Fibroblast of skin of right biceps (primary cell): ENCODE measurements at regions not wholly inside any gene's neighbourhood (a gene's known extent, or its start where the extent isn't known, plus 50 kb on each side); places are given as distances from the start of the nearest gene placed in this dataset.
A peak's percentile ranks its signal among the peaks of the same experiment; 100 is the strongest.
"Not testable (repeated sequence)": the region's sequence is repeated elsewhere in the genome, so short reads cannot be mapped to it uniquely, and the experiment has no call there.

Experiments used
- DNase-seq: peaks from one replicate; pipeline ENCODE4 v3.0.0-alpha.2; 2013

DNA sequence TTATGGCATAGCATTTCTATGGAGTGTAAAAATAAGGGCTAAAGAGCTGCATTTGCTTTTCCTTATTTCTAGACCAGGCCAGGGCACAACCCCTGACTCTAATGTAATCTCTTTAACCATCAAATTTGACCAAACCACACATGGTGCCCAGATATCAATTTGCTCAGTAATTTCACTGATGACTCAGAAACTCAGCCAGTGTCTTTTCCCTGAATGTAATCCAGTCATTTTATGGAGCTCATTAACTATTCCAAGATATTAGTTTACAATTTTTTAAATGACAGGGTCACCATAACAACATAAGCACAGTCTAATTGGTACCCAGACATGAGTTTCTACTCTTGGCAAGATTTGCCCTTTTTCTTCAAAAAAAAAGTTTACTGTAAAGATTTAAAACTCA, 270.8 kb upstream of the AGAP1 start:
- DNase-seq: no peak

DNA sequence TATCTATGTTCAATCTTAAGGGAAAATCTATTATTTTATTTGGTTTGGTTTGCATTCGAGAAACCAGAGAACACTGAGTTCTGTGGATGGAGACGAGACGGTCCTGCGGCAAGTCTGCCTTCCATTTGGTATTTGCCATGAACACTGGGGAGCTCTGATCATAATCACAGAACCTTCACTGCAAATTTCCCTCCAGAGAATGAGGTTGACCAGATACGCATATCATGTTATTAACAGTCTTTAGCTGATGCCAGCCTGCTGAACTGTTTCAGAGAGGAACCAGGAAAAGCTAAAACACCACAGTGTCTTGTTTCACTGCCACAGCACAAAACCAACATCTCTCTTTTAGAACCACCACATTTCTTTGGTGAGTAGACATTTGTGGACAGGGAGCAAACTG, 269.4 kb upstream of the AGAP1 start:
- no peak for DNase-seq

DNA sequence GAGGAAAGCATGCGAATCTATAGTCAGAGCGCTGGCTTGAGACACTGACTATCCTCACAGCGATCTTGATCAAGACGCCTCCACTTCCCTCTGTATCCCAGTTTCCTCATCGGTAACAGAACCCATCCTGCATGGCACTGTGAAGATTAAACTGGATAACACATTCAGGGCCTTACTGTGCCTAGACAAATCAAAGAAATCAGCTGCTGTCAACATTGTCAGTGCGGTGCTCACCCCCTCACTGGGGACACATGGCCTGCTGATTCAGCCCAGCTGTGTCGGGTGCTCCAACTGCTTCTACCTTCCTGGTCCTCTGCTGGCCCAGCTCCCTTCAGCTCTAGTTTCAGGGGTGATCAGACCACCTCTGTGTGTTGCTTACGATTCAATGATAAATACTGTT, 268.6 kb upstream of the AGAP1 start:
- no peak for DNase-seq

DNA sequence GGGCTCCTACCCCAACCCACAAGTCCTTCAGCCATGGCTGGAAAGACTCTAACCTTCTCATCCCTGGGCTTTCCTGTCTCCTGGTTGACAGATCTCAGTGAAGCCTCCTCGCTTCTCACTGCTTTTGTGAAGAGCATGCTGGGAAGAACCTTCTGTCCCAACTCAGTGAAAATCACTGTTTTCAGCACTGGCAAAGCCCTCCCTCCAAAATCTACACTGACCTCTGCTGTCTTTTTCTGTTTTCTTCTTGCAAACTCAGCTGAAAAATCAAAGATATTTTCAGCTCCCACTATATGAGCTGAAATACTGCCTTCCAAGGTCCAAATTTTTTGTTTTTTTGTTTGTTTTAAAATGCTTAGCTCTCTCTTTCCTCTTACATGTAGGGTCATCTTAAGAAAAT, 266.3 kb upstream of the AGAP1 start:
- no peak for DNase-seq

DNA sequence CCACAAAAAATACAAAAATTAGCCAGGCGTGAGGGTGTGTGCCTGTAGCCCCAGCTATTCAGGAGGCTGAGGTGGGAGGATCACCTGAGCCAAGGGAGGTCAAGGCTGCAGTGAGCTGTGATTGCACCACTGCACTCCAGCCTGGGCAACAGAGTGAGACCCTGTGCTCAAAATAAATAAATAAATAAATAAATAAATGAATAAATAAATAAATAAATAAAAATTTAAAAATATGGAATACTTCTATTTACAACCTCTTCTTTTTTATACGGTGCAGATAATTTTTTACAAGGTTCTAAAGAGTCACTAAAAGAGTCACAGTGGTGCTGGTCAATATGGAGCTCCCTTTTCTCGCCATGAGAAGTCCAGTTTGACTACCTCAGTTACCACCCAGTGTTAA, 265.4 kb upstream of the AGAP1 start:
- not testable (repeated sequence) for DNase-seq

DNA sequence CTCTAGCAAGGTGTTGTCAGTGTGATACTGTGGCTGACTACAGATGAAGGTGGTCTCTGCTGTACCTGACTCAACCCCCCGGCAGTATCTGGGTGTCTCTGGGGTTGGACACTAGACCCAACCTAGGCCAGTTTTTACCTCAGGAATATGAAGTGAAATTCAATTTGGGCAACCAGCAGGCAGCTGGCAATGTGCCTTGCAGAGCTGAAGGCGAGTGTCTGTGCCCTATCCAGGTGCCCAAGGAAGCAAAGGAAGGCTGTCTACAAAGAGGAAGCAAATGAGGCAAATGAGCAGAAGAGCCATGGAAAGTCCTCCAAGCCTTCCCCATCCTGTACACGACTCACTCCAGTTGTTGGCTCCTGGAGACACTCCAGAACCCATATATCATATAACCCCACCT, 264.6 kb upstream of the AGAP1 start:
- no peak for DNase-seq

DNA sequence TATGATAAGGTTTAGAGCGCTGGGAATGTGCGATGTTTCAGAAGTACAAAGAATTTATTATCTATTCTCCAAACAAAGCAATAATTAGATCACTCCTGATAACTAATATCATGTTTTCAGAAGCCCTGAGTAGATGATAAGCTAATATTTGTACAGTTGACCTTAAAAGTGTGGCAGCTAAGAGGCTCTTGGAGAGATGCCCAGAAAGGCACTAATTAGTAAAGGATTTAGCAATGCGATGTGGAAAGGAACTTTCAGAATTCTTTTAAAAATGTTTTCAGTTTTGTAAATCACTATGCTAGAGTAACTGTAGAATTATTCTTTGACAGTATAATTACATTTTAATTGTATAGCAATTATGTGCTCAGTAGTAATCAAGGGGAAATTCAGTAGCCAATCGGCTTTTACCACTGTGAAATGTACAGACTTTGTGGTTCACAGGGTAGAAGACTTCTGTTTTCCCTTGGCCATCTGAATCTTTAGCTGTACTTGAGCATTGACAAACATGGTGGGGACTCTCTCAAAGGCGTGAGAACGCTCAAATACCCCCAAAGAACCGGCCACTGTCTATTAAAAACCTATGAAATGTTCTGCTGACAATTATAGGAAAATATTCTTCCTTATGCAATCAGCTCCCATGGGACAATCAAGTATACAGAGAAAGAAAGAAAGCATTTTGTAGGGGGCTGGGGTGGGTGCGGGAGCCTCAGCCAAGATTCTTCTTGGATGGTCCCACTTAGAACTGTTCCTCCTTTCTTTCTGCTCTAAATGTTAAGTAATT, 262.8 kb upstream of the AGAP1 start:
- DNase-seq: peak; percentile 69

DNA sequence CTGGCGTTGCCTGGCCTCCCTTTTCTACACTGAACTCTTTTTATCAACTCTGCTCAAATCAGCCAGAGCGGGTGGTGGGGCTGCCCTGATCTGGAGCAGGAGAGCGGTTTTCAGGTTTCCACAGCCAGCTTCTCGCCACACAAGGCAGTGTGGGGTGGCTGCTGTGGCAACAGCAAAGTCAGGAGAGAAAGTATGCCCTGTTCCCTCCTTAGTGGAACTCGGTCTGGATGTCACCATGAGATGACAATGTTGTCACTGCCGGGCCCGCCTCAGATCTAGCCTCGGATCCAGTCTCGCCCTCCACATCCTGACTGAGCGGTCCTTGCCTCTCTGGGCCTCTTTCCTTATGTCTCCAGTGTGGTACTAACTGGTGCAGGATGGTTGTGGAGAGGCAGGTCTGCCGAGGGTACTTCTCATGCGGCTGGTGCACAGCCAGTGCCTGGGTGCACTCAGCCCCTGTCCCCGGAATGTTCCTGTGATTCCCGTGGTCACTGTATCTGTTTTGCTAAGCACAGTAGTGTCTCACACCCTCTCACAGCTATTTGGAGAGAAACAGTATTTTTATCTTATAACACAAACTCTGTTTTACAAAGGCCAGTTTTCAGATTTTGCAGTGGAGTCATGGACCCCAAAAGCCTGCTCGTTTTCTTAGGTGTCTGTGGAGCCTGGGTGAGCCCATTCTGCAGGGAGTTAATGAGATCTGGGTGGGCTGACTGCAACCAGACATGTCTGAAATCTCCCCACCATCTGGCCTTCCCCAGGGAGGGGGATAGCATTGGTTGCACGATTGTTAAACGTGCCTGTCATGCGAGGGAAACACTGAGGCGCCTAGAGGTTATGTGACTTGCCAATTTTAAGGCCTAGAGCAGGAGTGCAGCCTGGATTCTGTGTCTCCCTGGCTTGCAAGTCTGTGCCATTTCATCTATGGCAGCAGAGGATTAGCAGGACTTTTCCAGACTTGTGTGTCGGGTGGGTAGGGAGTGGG, 261.1 kb upstream of the AGAP1 start:
- no peak for DNase-seq

DNA sequence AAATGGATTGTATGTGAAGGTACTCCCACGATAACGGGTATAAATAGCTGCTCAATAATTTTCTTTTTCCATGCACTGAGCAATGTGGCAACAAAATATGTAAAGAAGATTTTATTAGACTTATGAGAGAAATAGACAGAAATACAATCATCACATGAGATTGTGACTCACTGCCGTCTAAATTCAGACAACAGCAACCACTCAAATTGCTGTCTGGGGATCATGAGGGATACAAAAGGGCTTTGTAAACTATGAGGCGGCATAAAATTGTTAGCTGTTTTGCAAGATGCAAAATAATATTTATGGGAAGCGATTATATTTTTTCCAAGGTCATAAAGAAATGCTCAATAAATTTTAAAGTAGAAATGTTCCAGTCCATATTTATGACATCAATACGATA, 259.1 kb upstream of the AGAP1 start:
- DNase-seq: peak; percentile 42

DNA sequence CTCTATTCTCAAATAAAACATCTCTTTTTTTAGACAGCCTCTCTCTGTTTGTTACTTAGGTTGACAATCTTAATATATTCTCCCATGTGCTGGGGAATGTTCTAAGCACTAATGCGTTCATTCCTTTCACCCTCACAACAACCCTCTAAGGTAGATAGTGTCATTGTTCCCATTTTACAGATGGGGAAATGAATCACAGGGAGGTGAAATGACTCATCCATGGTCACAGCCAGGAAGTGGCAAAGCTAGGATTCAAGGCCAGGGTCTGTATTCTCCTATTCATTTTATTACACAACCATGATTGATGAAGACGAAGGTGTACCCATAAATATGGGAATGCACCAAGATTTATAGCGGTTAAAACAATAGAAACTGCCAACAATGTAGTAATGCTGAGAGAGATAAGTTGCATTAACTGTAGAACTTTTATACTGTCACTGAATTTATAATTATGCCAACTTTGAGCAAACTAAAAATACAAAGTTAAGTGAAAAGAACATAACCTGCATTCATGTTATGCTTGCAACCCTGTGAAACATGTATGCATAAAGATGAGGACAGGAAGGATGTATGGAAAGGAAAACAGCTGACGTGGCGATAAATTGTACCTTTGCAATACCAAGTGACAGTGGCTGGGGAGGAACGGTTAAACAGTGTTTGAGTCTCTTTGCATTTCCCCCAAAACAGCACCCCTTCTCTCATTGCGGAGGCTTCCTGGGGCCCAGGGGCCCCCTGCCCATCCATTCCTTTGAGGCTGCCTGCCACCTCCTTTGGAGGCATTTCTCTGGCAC, 257.7 kb upstream of the AGAP1 start:
- DNase-seq: no peak

DNA sequence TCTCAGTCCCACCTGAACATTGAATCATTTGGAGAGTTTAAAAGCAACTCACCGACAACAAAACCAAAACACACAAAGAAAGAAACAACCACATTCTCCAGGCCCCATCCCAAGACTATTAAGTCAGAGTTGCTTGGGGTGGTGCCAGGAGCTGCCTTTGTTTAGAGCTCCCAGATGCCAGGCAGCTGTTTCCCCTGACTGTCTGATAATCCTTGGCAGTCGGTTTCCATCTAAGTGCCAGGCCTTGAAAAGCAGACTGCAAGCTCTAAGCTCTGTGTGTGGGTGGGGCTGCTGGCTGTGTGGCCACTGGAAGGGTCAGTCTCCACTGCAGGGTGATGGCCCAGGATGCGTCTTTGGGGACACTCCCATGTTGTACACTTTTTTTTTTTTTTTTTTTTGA, 255.3 kb upstream of the AGAP1 start:
- DNase-seq: peak; percentile 17

DNA sequence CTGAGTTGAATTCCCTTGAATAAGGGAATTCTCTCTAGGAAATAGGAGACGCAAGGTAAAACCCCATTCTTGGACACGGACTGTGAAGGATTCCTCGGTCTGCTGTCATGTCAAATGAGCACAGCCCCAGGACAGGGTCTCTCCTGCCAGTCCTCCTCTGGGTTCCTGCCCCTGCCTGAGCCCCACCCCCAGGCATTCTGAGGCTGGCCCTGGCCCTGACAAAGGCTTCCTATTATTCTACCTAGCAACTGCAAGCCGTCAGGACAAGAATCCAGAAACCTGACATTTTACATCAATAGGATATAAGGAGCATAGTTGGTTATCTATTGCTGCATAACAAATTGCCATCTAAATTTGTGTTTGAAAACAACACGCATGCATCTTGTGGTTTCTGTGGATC, 253.3 kb upstream of the AGAP1 start:
- no peak for DNase-seq

DNA sequence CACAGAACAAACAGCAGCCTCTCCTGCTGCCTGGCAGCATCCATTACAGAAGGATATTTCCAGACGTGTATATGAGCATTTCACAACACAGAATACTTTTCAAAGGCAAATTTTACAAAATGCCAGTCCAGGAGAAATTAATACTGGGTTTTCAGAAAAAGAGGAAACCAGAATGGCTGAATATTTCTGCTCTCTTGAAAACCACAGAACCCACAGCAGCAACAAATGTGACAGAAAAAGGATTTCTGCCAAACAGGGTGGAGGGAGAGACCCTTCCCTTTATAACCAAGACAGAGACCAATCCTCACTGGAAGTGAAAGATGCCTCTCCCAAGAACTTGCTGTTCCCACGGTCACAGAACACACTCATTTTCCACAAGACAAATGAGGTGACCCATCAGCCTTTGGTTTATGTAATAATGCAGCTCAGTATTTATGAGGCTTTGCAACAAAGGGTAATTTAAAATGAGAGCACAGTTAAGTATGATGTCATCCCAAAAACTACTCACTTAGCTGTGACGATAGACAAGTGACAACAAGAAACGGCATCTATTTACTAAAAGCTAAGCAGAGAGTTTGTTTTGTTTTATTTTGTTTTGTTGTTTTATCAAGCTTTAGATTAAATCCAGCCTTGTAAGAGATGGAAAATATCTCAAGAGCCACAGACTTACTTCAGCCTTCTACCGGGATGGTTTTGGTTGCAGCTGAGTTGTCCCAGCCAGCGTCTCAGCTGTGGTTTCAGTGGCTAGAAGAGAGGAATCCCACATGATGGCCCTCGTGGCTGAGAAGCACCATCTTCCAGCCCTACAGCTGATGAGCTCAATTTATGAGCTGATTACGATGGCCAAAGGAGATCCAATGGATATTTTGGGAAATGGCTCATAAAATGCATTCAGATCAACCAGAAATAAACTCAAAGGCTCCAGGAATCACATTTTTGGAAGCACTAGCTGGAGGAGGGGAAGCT, 249.3 kb upstream of the AGAP1 start:
- peak; percentile 64 for DNase-seq

DNA sequence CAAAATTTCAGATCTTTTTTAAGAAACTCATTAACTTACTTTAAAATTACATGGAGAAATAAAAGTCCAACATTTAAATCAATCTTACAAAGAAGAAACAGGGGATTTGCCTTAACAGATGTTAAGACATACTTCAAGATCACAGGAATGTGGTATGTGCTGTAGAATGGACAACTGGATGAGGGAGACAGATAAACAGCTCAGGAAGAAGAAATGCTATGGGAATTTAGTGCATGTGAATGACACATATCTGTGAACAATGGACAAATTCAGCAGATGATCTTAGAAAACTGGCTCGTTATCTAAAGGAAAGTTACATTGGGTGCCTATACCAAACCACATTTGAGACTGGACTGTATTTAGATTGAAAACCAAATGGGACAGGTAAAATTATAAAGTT, 246.8 kb upstream of the AGAP1 start:
- no peak for DNase-seq

DNA sequence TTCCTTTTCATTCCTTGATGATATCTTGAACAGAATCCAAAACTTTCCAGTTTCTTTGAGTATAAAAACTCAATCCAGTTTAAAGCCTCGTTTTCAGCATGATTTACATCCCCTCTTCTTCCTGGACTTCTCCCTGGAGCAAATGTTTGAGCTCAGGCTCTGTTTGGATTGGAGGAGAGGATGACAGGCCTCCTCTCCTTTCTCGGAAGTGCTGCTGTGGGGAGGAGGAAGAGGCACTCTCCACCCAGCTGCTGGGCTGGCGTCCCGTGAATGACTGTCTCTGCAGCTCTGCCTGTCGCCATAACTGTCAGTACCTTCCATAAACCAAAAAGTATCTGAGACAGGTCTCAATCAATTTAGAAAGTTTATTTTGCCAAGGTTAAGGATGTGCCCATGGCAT, 238.2 kb upstream of the AGAP1 start:
- DNase-seq: peak; percentile 33

DNA sequence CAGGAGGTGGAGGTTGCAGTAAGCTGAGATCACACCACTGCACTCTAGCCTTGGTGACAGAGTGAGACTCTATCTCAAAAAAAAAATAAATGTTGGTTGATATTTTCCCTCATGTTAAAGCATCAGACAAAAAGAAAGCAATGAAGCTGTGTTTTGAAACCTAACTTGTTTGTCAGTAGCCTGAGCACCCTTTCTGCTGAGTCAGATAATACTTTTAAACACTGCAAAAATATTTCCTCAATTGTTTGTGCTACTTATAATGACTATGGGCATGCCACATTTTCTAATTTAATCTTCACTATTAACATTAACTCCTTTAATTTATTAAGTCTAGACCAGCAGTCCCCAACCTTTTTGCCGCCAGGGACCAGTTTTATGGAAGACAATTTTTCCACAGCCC, 236.3 kb upstream of the AGAP1 start:
- no peak for DNase-seq

DNA sequence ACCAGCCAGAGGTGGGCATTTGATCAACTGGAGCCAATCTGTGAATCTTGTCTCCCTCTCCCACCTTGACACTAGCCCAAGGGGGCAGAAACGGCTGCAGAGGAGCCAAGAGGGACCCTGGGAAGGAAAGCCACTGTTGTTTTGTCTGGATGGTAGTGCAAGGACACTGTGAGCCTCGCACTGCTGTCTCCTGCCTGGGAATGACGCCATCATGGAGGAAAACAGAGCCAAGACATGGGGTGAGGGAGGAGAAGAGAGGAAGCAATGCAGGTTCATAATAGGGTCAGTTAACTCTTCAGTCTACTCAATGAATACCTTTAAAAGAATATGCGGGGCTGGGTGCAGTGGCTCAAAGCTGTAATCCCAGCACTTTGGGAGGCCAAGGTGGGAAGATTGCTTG, 231.1 kb upstream of the AGAP1 start:
- no peak for DNase-seq

DNA sequence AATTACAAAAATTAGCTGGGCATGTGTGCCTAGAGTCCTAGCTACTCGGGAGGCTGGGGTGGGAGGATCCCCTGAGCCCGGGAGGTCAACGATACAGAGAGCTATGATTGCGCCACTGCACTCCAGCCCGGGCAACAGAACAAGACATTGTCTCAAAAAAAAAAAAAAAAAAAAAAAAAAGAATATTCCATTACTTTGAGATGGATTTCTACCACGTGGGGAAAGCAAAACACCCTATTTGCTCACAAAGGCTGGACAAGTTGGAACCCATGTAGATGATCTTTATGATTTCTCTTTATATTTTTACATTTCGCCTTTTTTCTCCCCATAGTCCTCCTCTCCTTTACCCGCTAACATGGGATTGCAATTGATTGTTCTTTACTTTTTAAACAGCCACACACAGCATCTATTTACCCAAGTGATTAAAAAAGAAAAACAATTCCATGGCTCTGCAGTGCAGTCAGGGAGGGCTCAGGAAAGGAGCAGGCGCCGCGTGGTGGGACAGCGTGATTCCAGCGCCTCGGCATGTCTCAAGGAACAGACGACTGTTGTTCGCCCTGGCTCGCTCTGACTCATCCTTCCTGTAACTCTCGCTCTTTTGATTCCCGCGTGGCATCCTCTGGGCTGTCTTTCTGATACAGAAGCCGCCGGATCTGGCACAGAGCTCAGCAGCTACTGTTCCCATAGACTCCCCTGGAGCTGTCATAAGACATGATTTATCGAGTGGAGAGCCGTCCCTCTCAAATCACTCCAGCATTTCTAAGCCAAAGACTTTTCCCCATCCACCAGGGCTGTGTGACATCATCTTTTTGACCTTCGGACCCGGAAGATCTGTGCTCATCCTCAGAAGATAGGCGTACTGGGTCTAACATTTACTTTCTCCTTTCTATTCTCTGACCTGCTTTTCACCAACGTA, 230.4 kb upstream of the AGAP1 start:
- DNase-seq: peak; percentile 93

DNA sequence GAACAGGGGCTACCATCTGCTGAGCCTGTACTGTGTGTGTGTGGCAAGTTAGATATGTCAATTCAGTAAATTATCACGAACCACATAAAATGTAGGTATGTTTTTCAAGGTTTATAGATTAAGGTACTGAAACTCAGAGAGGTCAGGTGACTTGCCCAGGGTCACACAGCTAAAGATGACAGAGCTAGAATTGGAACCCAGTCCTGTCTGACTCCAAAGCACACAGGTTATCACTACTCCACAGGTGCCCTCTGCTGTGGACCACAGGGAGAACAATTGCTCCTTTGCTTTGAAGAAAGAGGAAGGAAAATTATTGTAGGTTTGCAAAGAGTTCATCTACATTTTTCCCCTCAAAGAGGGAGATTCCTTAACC, 229.7 kb upstream of the AGAP1 start:
- no peak for DNase-seq

DNA sequence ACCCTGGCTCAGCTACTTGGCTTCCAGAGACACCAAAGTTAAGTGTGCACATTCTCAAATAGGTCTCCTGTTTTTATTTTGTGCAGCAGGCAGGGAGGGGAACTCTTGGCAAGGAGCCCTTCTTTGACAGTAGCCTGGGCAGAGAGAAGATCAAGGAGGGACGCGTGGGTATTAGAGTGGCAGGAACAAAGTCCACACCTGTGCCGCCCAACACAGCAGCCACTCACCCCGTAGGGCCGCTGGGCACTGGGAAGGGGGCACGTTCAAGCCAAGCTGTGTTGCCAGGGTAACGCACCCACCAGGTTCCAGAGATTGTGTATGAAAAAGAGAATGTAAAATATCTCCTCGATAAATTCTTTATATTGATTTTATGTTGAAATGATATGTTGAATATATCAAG, 229.3 kb upstream of the AGAP1 start:
- no peak for DNase-seq

DNA sequence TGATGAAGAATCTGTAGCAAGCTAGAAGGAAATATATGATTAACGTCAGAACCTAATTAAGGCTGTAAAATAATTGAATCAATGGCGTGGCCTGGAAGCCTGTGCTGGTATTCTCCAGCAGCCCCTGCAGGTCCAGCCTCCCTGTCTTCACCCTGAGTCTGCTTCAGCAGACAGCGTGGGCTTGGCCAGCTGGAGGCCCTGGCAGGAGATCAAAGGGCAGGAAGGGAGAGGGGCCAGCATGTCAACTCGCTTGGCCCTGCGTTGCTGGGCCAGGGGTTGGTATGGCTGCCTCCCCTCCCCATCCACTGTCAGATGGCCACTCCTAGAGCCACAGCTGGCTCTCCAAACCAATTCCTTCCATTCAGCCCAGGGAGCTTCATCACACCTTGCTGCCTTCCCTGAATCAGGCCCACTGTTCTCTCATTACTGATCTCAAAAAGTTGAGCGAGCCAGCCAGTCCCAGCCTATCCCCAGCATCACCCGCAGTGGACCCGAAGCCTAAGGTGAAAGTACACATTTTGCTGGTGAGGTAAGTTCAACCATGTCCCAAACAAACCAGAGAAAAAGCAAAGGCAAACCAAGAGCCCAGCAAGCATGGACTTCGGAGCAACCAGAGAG, 228.4 kb upstream of the AGAP1 start:
- no peak for DNase-seq
